HCT116 (cell line): ENCODE measurements at regions not wholly inside any gene's neighbourhood (a gene's known extent, or its start where the extent isn't known, plus 50 kb on each side); places are given as distances from the start of the nearest gene placed in this dataset.

Experiments
- EGR1 ChIP-seq: IDR thresholded peaks from 2 replicates; pipeline ENCODE4 v1.6.1; 2012; ENCODE audit warnings: low read depth
- EZH2 ChIP-seq: fragments of 200-600 bp; sonication (generic); IDR thresholded peaks from 2 replicates; pipeline ENCODE4 v1.6.1; 2017; ENCODE audit warnings: antibody characterized with exemption, mixed run types
- ZFX ChIP-seq: fragments of 450-650 bp; IDR thresholded peaks from 2 replicates; pipeline ENCODE4 v1.6.1; 2017
- TF ChIP-seq, protein P1 (sequence below): IDR thresholded peaks from 2 replicates; pipeline ENCODE4 v1.6.1; 2012
- TF ChIP-seq, protein P2 (sequence below), 3 experiments: fragments of 200-600 bp in 1 of 3; sonication (generic) in 1 of 3; IDR thresholded peaks in 2 of 3; conservative IDR thresholded peaks in 1 of 3; 2 replicates each; pipeline ENCODE4 v1.5.1; 2012 to 2017; ENCODE audit warnings: low read depth in 2 of 3, low read length in 2 of 3, antibody characterized with exemption in 1 of 3, borderline replicate concordance in 1 of 3, control low read depth in 1 of 3, mild to moderate bottlenecking in 1 of 3, mixed read lengths in 1 of 3, mixed run types in 1 of 3, moderate library complexity in 1 of 3; ENCODE audit not compliant: insufficient read depth in 1 of 3

DNA sequence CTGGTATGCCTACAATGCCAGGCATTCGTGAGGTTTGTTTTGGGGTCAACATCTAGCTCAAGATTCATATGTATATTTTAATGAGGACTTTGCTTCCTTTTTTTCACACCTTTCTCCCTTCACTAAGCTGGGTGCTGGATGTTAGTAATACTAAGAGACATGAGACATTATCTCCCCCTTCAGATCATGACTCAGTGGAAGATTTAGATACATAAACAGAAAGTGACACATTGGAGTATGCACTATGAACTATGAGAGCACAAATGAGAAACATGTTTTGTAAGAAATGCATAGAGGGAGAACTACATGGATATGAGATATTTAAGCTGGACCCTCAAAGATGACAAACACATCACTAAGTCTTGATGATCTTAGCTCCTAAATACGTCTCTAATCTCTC is 286.3 kb downstream of the RPAP3 start:
- TF ChIP-seq, protein P1, sequence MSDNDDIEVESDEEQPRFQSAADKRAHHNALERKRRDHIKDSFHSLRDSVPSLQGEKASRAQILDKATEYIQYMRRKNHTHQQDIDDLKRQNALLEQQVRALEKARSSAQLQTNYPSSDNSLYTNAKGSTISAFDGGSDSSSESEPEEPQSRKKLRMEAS: no peak
- TF ChIP-seq ZFX (no peak), EZH2 (no peak), EGR1 (no peak)
- TF ChIP-seq, protein P2, sequence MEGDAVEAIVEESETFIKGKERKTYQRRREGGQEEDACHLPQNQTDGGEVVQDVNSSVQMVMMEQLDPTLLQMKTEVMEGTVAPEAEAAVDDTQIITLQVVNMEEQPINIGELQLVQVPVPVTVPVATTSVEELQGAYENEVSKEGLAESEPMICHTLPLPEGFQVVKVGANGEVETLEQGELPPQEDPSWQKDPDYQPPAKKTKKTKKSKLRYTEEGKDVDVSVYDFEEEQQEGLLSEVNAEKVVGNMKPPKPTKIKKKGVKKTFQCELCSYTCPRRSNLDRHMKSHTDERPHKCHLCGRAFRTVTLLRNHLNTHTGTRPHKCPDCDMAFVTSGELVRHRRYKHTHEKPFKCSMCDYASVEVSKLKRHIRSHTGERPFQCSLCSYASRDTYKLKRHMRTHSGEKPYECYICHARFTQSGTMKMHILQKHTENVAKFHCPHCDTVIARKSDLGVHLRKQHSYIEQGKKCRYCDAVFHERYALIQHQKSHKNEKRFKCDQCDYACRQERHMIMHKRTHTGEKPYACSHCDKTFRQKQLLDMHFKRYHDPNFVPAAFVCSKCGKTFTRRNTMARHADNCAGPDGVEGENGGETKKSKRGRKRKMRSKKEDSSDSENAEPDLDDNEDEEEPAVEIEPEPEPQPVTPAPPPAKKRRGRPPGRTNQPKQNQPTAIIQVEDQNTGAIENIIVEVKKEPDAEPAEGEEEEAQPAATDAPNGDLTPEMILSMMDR (IDR thresholded peaks at IDR 0.05 in 2 of 3, conservative IDR thresholded peaks at IDR 0.05 in 1 of 3; ENCODE audit: borderline replicate concordance in 1 of 3, insufficient read depth in 1 of 3, low read depth in 2 of 3, low read length in 2 of 3): no peak
